HG03342 (cell line): ENCODE measurements at regions not wholly inside any gene's neighbourhood (a gene's known extent, or its start where the extent isn't known, plus 50 kb on each side); places are given as distances from the start of the nearest gene placed in this dataset.
"Not testable (repeated sequence)": the region's sequence is repeated elsewhere in the genome, so short reads cannot be mapped to it uniquely, and the experiment has no call there.

Experiments used
- ATAC-seq: cut with Tn5 transposase; IDR thresholded peaks from one replicate; pipeline ENCODE4 v1.9.1; 2021; ENCODE audit warnings: mild to moderate bottlenecking, moderate library complexity; ENCODE audit not compliant: unreplicated experiment

- ATAC-seq = no peak
Measured at GRCh38 chr17:77332034-77332971, 191.5 kb downstream of the SEC14L1 start.

GRCh38 chr17:77332981-77333685, 192.4 kb downstream of the SEC14L1 start:
- no peak for ATAC-seq

- no peak for ATAC-seq
Measured at GRCh38 chr17:77337150-77337549, 196.4 kb downstream of the SEC14L1 start.

GRCh38 chr17:77341069-77341541, 200.3 kb downstream of the SEC14L1 start:
- ATAC-seq = no peak

GRCh38 chr17:77342656-77342990, 201.9 kb downstream of the SEC14L1 start:
- not testable (repeated sequence) for ATAC-seq

- ATAC-seq = no peak
Measured at GRCh38 chr17:77343031-77343800, 202.4 kb downstream of the SEC14L1 start.

GRCh38 chr17:77344038-77344437, 203.3 kb downstream of the SEC14L1 start:
- no peak for ATAC-seq

- no peak for ATAC-seq
Measured at GRCh38 chr17:77345260-77345910, 204.6 kb downstream of the SEC14L1 start.

- no peak for ATAC-seq
Measured at GRCh38 chr17:77346765-77347164, 206.0 kb downstream of the SEC14L1 start.

- no peak for ATAC-seq
Measured at GRCh38 chr17:77347544-77347943, 206.8 kb downstream of the SEC14L1 start.

GRCh38 chr17:77349976-77350830, 209.4 kb downstream of the SEC14L1 start:
- ATAC-seq = no peak

- no peak for ATAC-seq
Measured at GRCh38 chr17:77352441-77352840, 211.7 kb downstream of the SEC14L1 start.

GRCh38 chr17:77352996-77353395, 212.2 kb downstream of the SEC14L1 start:
- no peak for ATAC-seq

- no peak for ATAC-seq
Measured at GRCh38 chr17:77353684-77354419, 213.1 kb downstream of the SEC14L1 start.

GRCh38 chr17:77354420-77354669, 213.6 kb downstream of the SEC14L1 start:
- no peak for ATAC-seq

GRCh38 chr17:77354670-77355455, 214.1 kb downstream of the SEC14L1 start:
- ATAC-seq = no peak

GRCh38 chr17:77356109-77356689, 215.4 kb downstream of the SEC14L1 start:
- ATAC-seq = no peak

- ATAC-seq = no peak
Measured at GRCh38 chr17:77356690-77357201, 216.0 kb downstream of the SEC14L1 start.
